Erythroblast (primary cell): ENCODE measurements at regions not wholly inside any gene's neighbourhood (a gene's known extent, or its start where the extent isn't known, plus 50 kb on each side); places are given as distances from the start of the nearest gene placed in this dataset.

Source experiments
- GATA1 ChIP-seq: IDR thresholded peaks from 2 replicates; pipeline ENCODE4 v1.6.1; 2011; ENCODE audit warnings: low read depth, mild to moderate bottlenecking, control low read depth, low read length, moderate library complexity
- POLR2A ChIP-seq: IDR thresholded peaks from 2 replicates; pipeline ENCODE4 v1.6.1; 2011; ENCODE audit warnings: mild to moderate bottlenecking, low read length

DNA sequence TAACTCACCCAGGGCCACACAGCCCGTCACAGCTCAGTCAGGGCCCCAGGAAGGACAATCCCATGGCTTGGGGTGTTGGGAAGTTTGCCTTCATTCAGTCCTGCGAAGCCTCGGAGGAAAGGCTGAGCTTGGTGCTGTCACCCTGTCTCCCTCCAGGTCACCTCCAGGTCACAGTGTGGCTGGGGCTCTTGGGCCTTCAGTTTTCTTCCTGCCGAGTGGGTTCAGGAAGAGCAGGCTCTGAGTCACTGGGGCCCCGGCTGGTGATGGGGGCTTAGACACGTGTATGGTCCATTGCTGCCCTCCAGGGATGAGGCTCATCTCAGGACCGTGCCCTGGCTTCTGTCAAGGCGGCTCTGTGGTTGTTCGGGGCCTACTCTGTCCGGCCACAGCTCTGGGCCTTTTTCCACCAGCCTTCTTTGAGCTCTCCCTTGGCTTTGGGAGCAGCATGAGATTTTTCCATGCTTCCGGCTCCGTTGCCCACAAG, 118.6 kb downstream of the INHBB start:
- TF ChIP-seq POLR2A (no peak), GATA1 (no peak)
